ENCODE measurements at regions not wholly inside any gene's neighbourhood (a gene's known extent, or its start where the extent isn't known, plus 50 kb on each side); places are given as distances from the start of the nearest gene placed in this dataset.
A peak's percentile ranks its signal among the peaks of the same experiment; 100 is the strongest.

DNA sequence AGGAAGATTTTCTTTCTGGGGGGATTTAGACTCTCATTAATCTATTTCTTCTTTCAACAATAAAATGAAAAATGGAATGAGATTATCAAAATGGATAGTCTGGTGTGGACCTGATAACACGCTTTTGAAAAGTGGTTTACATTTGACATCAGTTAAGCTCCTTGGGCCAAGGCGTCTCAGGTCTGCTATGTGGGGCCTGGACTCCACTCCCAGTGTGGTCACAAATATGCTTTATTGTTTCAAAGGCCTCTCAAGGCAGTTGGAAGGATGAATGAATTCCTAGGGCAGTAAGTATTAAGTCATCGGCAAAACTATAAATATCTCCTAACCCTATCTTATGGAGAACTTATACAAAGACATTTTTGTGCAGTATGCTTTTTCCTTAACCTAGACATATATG is 74.5 kb downstream of the ETAA1 start:
- DNase-seq = no peak
- Histone ChIP-seq H3K27me3 (no peaks in the 10 kb centered on the region), H3K36me3 (no peaks in the 10 kb centered on the region), H3K27ac (no peak overlapping the region), H3K9me3 (no peaks in the 10 kb centered on the region), H3K4me3 (no peak overlapping the region), H3K4me1 (no peaks in the 10 kb centered on the region)
- intact Hi-C loops (cut with DNase I) = loop anchor here in 1 of 10 donors (10.0 kb wide), 2 partner anchors 373 to 887 kb away; no protein-coding TSS in a partner anchor
- 79 to 83% methylated on average over 3 of the region's 3 CpGs for WGBS, 2 donors
- ATAC-seq = no peak
- TF ChIP-seq, protein P1, sequence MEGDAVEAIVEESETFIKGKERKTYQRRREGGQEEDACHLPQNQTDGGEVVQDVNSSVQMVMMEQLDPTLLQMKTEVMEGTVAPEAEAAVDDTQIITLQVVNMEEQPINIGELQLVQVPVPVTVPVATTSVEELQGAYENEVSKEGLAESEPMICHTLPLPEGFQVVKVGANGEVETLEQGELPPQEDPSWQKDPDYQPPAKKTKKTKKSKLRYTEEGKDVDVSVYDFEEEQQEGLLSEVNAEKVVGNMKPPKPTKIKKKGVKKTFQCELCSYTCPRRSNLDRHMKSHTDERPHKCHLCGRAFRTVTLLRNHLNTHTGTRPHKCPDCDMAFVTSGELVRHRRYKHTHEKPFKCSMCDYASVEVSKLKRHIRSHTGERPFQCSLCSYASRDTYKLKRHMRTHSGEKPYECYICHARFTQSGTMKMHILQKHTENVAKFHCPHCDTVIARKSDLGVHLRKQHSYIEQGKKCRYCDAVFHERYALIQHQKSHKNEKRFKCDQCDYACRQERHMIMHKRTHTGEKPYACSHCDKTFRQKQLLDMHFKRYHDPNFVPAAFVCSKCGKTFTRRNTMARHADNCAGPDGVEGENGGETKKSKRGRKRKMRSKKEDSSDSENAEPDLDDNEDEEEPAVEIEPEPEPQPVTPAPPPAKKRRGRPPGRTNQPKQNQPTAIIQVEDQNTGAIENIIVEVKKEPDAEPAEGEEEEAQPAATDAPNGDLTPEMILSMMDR (IDR thresholded peaks at IDR 0.05) = no peak

DNA sequence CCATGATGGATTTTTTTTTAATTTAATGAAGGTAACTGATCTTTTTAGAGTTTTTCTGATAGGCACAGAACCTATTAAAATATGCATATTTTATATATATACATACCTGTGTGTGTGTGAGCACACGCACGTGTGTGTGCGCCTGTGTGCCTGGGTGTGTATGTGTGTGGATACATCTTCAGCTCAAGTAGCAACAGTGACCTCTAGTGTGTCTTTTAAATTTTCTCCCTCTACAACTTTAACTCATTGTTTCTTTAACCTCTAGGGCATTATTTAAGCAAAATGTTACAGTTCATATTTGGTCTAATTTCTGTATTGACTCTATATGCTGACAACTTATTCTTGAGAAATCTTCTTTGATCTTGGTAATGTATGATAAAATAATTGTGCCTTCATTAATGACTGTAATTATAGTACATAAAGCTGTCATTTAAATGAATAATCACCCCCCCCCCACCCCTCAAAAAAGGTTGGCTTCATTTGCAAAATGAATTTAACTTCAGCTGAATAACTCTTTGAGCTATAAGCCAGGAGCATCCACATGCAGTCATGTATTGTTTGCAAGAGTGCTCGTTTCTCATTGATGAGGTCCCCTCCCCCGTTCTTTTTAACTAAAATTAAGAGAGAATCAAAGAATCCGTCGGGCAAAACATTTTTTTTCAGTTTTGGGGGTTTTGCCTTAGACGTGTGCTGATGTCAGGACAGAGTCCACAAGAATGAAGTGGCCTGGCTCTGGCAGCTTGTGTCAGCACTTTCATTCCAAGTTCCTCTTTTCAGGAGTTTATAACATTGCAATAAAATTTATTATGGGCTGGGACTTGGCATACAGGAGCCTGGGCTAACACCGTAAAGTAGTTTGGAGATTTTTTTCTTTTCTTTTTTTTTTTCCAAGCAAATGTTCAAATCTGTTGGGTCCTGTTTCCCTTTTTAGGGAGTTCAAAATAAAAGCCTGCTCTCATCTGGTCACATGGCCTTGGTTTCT is 80.0 kb downstream of the ETAA1 start:
- Histone ChIP-seq H3K9me3 (no peaks in the 10 kb centered on the region), H3K4me3 (no peak overlapping the region), H3K36me3 (no peaks in the 10 kb centered on the region), H3K27ac (peak overlapping the region in 1 of 10 donors; percentile 69), H3K4me1 (peaks cover 0 to 6% (median 0%) of the 10 kb centered on the region in 9 donors), H3K27me3 (no peaks in the 10 kb centered on the region)
- DNase-seq (no peak), ATAC-seq (peak in 5 of 8 donors; percentile 37 to 65 (median 53))
- WGBS, 2 donors = 40 to 54% methylated on average over 9 of the region's 9 CpGs
- TF ChIP-seq, protein P1 (IDR thresholded peaks at IDR 0.05) = peak in 7 of 9 donors; percentile 43 to 62 (median 50)
- intact Hi-C loops (cut with DNase I) = loop anchor here in 2 of 10 donors (5.0 to 10.0 kb wide), 3 partner anchors 170 to 892 kb away; no protein-coding TSS in a partner anchor

DNA sequence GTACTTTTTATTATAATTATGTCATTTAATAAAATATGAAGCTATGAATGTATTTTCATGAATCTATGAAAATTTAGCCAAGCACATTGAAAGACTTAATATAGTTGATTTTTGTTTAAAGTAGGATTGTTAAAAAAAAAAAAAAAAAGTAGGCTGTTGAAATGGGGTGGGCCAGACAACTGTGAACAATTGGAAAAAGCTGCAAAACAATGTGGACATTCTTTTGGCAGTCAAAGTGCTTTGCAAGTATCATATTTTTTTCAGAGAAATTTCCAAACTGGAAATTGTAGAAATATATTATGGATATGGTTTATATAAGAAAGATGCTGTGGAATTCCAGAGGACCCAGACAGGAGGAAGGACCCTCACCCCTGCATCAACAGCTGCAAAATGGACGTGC is 82.1 kb downstream of the ETAA1 start:
- TF ChIP-seq, protein P1 (IDR thresholded peaks at IDR 0.05) = no peak
- Histone ChIP-seq H3K4me3 (no peak overlapping the region), H3K27ac (no peak overlapping the region), H3K9me3 (peaks cover 0 to 10% (median 0%) of the 10 kb centered on the region in 11 donors), H3K36me3 (no peaks in the 10 kb centered on the region), H3K4me1 (peaks cover 0 to 6% (median 0%) of the 10 kb centered on the region in 9 donors), H3K27me3 (no peaks in the 10 kb centered on the region)
- ATAC-seq (no peak), DNase-seq (no peak)
- intact Hi-C loops (cut with DNase I) = loop anchor here in 2 of 10 donors (5.0 to 10.0 kb wide), 3 partner anchors 168 to 894 kb away; no protein-coding TSS in a partner anchor
- WGBS, 2 donors = 66 to 69% methylated on average over 1 of the region's 1 CpG

DNA sequence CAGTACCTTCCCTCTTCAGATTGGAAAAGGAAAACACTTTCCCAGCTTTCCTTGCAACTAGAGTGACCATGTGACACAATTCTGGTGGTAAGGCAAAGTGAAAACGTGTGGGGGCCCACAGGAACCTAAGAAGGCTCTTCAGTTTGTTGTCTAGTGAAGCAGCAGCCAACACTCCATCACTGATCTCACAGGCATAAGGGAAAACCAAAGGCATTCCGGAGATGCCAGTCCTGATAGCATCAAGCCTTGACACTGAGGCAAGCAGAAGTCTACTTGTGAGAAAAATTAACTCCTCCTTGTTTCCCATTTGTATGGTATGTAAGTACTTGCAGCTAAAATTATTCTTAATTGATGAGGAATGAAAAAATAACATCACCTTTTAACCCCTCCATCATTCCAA is 88.3 kb downstream of the ETAA1 start:
- WGBS, 2 donors = 34 to 36% methylated on average over 2 of the region's 2 CpGs
- peaks cover 0 to 10% (median 0%) of the 10 kb centered on the region in 11 donors for H3K9me3 ChIP-seq
- no peaks in the 10 kb centered on the region for H3K36me3 ChIP-seq
- H3K27me3 ChIP-seq = no peaks in the 10 kb centered on the region
- no peak overlapping the region for H3K27ac ChIP-seq
- ATAC-seq (no peak), DNase-seq (no peak)
- TF ChIP-seq, protein P1 (IDR thresholded peaks at IDR 0.05) = no peak
- H3K4me1 ChIP-seq = peaks cover 0 to 11% (median 0%) of the 10 kb centered on the region in 9 donors
- intact Hi-C loops (cut with DNase I) = loop anchor here in 2 of 10 donors (10.0 kb wide), 1 partner anchor 159 kb away; no protein-coding TSS in a partner anchor
- H3K4me3 ChIP-seq = no peak overlapping the region

Measured in heart right ventricle (tissue), 16 donors.